ENCODE measurements at regions not wholly inside any gene's neighbourhood (a gene's known extent, or its start where the extent isn't known, plus 50 kb on each side); places are given as distances from the start of the nearest gene placed in this dataset.

DNA sequence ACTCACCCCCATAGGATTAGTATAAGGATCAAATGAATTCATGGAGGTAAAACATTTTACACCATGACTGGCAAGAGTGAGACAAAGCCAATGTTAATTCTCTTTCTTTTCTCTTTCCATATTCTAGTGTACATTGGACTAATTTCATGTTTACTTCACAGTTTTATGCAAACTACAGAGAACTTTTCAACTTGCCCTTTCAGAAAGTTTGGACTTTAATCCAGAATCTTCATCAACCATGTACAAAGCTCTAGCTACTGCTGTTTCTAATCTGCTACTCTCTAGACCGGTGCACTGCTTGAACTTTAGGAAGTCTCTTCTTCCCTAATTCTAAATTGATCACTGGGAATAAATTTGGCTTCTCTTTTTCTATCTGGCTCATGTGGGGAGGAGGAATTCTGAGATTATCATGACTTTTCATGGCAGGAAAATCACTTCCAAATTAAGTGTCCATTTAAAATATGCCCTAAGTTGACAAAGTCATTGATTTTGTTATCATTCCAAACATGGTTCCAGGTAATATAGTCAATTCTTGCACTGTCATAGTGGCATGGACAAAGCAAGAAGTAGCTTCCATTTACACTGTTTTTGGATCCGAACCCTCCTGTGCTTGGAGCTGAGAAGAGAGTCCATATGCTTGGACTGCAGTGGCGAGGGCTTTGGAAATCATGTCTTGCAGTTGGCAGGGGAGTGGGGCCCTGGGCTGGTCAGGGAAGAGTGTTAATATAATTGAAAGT, 903.3 kb downstream of the CCSER2 start:
- TF ChIP-seq, protein P1, sequence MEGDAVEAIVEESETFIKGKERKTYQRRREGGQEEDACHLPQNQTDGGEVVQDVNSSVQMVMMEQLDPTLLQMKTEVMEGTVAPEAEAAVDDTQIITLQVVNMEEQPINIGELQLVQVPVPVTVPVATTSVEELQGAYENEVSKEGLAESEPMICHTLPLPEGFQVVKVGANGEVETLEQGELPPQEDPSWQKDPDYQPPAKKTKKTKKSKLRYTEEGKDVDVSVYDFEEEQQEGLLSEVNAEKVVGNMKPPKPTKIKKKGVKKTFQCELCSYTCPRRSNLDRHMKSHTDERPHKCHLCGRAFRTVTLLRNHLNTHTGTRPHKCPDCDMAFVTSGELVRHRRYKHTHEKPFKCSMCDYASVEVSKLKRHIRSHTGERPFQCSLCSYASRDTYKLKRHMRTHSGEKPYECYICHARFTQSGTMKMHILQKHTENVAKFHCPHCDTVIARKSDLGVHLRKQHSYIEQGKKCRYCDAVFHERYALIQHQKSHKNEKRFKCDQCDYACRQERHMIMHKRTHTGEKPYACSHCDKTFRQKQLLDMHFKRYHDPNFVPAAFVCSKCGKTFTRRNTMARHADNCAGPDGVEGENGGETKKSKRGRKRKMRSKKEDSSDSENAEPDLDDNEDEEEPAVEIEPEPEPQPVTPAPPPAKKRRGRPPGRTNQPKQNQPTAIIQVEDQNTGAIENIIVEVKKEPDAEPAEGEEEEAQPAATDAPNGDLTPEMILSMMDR (IDR thresholded peaks at IDR 0.05) = no peak
- TF ChIP-seq FOXP1 (CRISPR knock-in tag; IDR thresholded peaks at IDR 0.05; ENCODE audit: borderline replicate concordance) = no peak
- TF ChIP-seq, protein P2, sequence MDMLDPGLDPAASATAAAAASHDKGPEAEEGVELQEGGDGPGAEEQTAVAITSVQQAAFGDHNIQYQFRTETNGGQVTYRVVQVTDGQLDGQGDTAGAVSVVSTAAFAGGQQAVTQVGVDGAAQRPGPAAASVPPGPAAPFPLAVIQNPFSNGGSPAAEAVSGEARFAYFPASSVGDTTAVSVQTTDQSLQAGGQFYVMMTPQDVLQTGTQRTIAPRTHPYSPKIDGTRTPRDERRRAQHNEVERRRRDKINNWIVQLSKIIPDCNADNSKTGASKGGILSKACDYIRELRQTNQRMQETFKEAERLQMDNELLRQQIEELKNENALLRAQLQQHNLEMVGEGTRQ (CRISPR knock-in tag; IDR thresholded peaks at IDR 0.05) = no peak
- TF ChIP-seq, protein P3, sequence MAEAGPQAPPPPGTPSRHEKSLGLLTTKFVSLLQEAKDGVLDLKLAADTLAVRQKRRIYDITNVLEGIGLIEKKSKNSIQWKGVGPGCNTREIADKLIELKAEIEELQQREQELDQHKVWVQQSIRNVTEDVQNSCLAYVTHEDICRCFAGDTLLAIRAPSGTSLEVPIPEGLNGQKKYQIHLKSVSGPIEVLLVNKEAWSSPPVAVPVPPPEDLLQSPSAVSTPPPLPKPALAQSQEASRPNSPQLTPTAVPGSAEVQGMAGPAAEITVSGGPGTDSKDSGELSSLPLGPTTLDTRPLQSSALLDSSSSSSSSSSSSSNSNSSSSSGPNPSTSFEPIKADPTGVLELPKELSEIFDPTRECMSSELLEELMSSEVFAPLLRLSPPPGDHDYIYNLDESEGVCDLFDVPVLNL (CRISPR knock-in tag; IDR thresholded peaks at IDR 0.05; ENCODE audit: borderline replicate concordance, low read depth) = no peak
- TF ChIP-seq, protein P4, sequence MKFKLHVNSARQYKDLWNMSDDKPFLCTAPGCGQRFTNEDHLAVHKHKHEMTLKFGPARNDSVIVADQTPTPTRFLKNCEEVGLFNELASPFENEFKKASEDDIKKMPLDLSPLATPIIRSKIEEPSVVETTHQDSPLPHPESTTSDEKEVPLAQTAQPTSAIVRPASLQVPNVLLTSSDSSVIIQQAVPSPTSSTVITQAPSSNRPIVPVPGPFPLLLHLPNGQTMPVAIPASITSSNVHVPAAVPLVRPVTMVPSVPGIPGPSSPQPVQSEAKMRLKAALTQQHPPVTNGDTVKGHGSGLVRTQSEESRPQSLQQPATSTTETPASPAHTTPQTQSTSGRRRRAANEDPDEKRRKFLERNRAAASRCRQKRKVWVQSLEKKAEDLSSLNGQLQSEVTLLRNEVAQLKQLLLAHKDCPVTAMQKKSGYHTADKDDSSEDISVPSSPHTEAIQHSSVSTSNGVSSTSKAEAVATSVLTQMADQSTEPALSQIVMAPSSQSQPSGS (CRISPR knock-in tag; IDR thresholded peaks at IDR 0.05; ENCODE audit: borderline replicate concordance, low read depth) = no peak
- TF ChIP-seq, protein P5, sequence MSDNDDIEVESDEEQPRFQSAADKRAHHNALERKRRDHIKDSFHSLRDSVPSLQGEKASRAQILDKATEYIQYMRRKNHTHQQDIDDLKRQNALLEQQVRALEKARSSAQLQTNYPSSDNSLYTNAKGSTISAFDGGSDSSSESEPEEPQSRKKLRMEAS (CRISPR knock-in tag; IDR thresholded peaks at IDR 0.05) = no peak
- TF ChIP-seq SOX15 (CRISPR knock-in tag; IDR thresholded peaks at IDR 0.05) = no peak
- TF ChIP-seq, protein P6, sequence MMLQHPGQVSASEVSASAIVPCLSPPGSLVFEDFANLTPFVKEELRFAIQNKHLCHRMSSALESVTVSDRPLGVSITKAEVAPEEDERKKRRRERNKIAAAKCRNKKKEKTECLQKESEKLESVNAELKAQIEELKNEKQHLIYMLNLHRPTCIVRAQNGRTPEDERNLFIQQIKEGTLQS (CRISPR knock-in tag; conservative IDR thresholded peaks at IDR 0.05) = no peak
- TF ChIP-seq NR3C1 (CRISPR knock-in tag; conservative IDR thresholded peaks at IDR 0.05; ENCODE audit: low read depth) = no peak
- TF ChIP-seq ESRRA (CRISPR knock-in tag; IDR thresholded peaks at IDR 0.05; ENCODE audit: borderline replicate concordance) = no peak
- TF ChIP-seq, protein P7, sequence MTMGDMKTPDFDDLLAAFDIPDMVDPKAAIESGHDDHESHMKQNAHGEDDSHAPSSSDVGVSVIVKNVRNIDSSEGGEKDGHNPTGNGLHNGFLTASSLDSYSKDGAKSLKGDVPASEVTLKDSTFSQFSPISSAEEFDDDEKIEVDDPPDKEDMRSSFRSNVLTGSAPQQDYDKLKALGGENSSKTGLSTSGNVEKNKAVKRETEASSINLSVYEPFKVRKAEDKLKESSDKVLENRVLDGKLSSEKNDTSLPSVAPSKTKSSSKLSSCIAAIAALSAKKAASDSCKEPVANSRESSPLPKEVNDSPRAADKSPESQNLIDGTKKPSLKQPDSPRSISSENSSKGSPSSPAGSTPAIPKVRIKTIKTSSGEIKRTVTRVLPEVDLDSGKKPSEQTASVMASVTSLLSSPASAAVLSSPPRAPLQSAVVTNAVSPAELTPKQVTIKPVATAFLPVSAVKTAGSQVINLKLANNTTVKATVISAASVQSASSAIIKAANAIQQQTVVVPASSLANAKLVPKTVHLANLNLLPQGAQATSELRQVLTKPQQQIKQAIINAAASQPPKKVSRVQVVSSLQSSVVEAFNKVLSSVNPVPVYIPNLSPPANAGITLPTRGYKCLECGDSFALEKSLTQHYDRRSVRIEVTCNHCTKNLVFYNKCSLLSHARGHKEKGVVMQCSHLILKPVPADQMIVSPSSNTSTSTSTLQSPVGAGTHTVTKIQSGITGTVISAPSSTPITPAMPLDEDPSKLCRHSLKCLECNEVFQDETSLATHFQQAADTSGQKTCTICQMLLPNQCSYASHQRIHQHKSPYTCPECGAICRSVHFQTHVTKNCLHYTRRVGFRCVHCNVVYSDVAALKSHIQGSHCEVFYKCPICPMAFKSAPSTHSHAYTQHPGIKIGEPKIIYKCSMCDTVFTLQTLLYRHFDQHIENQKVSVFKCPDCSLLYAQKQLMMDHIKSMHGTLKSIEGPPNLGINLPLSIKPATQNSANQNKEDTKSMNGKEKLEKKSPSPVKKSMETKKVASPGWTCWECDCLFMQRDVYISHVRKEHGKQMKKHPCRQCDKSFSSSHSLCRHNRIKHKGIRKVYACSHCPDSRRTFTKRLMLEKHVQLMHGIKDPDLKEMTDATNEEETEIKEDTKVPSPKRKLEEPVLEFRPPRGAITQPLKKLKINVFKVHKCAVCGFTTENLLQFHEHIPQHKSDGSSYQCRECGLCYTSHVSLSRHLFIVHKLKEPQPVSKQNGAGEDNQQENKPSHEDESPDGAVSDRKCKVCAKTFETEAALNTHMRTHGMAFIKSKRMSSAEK (CRISPR knock-in tag; IDR thresholded peaks at IDR 0.05; ENCODE audit: borderline replicate concordance) = no peak
- TF ChIP-seq, protein P8, sequence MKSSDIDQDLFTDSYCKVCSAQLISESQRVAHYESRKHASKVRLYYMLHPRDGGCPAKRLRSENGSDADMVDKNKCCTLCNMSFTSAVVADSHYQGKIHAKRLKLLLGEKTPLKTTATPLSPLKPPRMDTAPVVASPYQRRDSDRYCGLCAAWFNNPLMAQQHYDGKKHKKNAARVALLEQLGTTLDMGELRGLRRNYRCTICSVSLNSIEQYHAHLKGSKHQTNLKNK (CRISPR knock-in tag; IDR thresholded peaks at IDR 0.05) = no peak

Data from WTC11 (cell line).